ENCODE measurements at regions not wholly inside any gene's neighbourhood (a gene's known extent, or its start where the extent isn't known, plus 50 kb on each side); places are given as distances from the start of the nearest gene placed in this dataset.

DNA sequence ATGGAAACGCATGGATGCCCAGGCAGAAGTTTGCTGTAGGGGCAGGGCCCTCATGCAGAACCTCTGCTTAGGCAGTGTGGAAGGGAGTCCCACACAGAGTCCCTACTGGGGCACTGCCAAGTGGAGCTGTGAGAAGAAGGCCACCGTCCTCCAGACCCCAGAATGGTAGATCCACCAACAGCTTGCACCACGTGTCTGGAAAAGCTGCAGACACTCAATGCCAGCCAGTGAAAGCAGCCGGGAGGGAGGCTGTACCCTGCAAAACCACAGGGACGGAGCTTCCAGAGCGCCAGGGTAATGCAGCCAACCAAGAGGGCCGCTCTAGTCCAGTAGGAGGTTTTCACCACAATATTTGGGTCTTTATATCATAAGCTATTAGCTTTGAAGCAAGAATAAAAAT, 97.1 kb upstream of the IQSEC1 start (continued):
- TF ChIP-seq, protein P1, sequence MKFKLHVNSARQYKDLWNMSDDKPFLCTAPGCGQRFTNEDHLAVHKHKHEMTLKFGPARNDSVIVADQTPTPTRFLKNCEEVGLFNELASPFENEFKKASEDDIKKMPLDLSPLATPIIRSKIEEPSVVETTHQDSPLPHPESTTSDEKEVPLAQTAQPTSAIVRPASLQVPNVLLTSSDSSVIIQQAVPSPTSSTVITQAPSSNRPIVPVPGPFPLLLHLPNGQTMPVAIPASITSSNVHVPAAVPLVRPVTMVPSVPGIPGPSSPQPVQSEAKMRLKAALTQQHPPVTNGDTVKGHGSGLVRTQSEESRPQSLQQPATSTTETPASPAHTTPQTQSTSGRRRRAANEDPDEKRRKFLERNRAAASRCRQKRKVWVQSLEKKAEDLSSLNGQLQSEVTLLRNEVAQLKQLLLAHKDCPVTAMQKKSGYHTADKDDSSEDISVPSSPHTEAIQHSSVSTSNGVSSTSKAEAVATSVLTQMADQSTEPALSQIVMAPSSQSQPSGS (CRISPR knock-in tag; IDR thresholded peaks at IDR 0.05): no peak

GRCh38 chr3:13168391-13168790, 95.2 kb upstream of the IQSEC1 start:
- H3K4me3 ChIP-seq: no peak overlapping the region
- ATAC-seq: no peak

More at GRCh38 chr3:13168391-13168790, 95.2 kb upstream of the IQSEC1 start:
- WGBS (ENCODE audit: insufficient coverage, low coverage, missing lambda C conversion rate): 0% methylated on average over 4 of the region's 4 CpGs
- Histone ChIP-seq H3K9me3 (replicated peaks; ENCODE audit: control insufficient read depth, insufficient read depth, low read depth, low read length) (no peaks in the 10 kb centered on the region), H3K27ac (ENCODE audit: extremely low read depth, low read depth, low read length) (no peak overlapping the region), H3K9me1 (ENCODE audit: control insufficient read depth, insufficient read depth, low read length) (no peaks in the 10 kb centered on the region), H3K4me1 (replicated peaks in 1 of 2; ENCODE audit: control insufficient read depth in 2 of 2, insufficient read depth in 2 of 2, low read length in 2 of 2) (no peaks in the 10 kb centered on the region), H3K36me3 (ENCODE audit: control insufficient read depth, insufficient read depth, low read length) (no peaks in the 10 kb centered on the region), H3K4me2 (ENCODE audit: insufficient read depth, low read length) (no peak overlapping the region), H2AFZ (ENCODE audit: low read depth, low read length) (no peak overlapping the region), H4K20me1 (replicated peaks; ENCODE audit: control insufficient read depth, insufficient read depth, low read length) (peaks cover 9% of the 10 kb centered on the region; the same call in 1 of the 2 replicates), H3K79me2 (ENCODE audit: control insufficient read depth, insufficient read depth, low read length) (no peaks in the 10 kb centered on the region), H3K27me3 (ENCODE audit: control insufficient read depth in 2 of 2, insufficient read depth in 2 of 2, low read length in 2 of 2) (peaks cover 36 to 60% of the 10 kb centered on the region in 2 experiments), H3K9ac (ENCODE audit: insufficient read depth in 1 of 2, low read depth in 2 of 2, low read length in 2 of 2) (no peak overlapping the region)
- intact Hi-C loops (cut with micrococcal nuclease) (no loop called here), in situ Hi-C loops (cut with MboI) (no loop called here)
- FAIRE-seq (no peak), DNase-seq (ENCODE audit: extremely low read depth in 1 of 4, low spot score in 3 of 4) (no peak)
- CTCF ChIA-PET (ENCODE audit: low intra/inter-chr PET ratio): interaction anchor here (0.7 kb wide), 1 partner anchor 447 kb away, joined by 3 read pairs; no protein-coding TSS in a partner anchor
- POLR2A ChIA-PET: interaction anchor here (1.3 to 1.5 kb wide), 2 partner anchors 14 to 36 kb away, joined by 3 to 4 read pairs; no protein-coding TSS in a partner anchor
- TF ChIP-seq EZH2 (IDR thresholded peaks at IDR 0.05; ENCODE audit: borderline replicate concordance, low read depth, low read length) (no peak), LCOR (CRISPR knock-in tag; IDR thresholded peaks at IDR 0.05) (no peak), GTF2E2 (tag; IDR thresholded peaks at IDR 0.05) (no peak), ZEB2 (IDR thresholded peaks at IDR 0.05) (no peak), RBM39 (optimal IDR thresholded peaks at IDR 0.05; ENCODE audit: low read depth, low read length) (no peak), EP300 (IDR thresholded peaks at IDR 0.05; ENCODE audit: low read length) (no peak), HMGXB4 (CRISPR knock-in tag; IDR thresholded peaks at IDR 0.05) (no peak), ZBTB1 (CRISPR knock-in tag; IDR thresholded peaks at IDR 0.05; ENCODE audit: borderline replicate concordance, low read depth) (no peak), HEY1 (CRISPR knock-in tag; IDR thresholded peaks at IDR 0.05; ENCODE audit: borderline replicate concordance) (no peak), RBM14 (IDR thresholded peaks at IDR 0.05; ENCODE audit: borderline replicate concordance, insufficient read depth, low read depth, low read length) (no peak), ZNF785 (CRISPR knock-in tag; IDR thresholded peaks at IDR 0.05) (no peak), ZNF175 (CRISPR knock-in tag; IDR thresholded peaks at IDR 0.05; ENCODE audit: low read depth) (no peak)
- no TSS peak for BruUV-seq (replicated peaks)

Data from K562 (cell line).